Embryonic facial prominence (tissue), 1 donor: ENCODE measurements at regions not wholly inside any gene's neighbourhood (a gene's known extent, or its start where the extent isn't known, plus 50 kb on each side); places are given as distances from the start of the nearest gene placed in this dataset.
A peak's percentile ranks its signal among the peaks of the same experiment; 100 is the strongest.

Experiments used
- DNase-seq: peaks from one replicate; pipeline ENCODE4 v3.0.0-alpha.2; 2016; ENCODE audit errors: extremely low spot score

DNA sequence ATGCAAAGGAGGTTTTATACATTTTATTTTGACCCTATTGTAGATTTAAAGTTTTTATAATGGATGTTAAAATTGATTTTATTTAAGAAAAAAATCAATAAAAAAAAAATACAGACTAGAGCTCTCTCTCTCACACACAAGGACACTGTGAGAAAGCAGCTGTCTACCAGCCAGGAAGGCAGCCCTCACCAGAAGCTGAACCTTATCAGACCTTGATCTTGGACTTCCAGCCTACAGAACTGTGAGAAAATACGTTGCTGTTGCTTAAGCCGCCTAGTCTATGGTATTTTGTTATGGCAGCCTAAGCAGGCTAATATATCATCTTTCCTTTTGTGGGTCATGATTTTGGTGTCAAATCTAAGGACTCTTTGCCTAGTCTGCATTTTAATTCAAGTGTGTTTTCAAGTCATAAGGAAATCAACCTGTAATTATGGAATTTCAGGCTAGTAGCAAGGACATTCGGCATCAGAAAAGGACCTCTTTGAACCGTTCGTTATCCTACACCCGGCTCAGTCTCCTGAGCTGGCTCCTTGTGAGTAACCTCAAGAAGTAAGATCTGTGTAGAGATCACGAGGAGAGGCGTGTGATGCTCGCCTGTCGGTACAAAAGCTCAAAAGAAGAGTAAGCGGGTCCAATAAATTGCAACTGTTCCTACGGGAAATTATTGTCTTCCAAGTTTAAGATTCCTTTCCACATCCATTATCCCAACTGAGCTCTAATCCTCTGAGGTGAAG lies 98.2 kb downstream of the PDCL3 start:
- no peak for DNase-seq

GRCh38 chr2:100662866-100663265 lies 100.1 kb downstream of the PDCL3 start:
- DNase-seq = no peak

DNA sequence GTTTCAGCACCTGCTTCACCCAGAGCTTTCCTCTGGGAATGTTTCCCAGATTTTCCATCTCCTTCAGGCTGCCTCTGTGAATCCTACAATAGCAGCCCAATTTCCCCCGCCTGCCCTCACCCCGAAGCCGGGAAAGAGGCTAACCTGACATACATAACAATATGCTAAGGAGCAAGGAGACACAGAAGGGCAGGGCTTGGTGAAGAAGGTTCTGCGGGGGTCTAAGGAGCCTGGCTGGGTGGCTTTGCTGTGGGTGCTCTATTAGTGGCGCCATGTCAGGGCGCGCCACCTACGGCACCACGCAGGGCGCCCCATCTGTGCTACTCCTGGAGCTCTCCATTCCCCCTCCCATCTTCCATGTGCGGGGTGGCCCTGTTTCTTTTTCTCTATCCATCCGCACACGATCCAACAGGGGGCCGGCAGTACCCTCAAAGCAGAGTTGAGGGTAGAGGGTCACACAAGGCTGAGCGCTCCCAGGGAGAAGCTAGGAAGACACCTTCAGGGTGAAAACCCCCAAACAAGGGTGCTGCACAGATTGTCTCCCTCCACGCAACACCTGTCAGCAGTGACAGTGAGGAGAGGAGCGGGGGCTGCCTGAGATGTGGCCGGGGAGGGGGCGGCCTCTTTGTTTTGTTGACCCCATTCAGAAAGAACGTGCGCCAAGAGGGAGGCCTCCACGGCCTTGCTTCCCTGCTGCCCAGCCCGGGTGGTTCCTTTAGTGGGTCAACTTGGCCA lies 101.4 kb downstream of the PDCL3 start:
- no peak for DNase-seq

DNA sequence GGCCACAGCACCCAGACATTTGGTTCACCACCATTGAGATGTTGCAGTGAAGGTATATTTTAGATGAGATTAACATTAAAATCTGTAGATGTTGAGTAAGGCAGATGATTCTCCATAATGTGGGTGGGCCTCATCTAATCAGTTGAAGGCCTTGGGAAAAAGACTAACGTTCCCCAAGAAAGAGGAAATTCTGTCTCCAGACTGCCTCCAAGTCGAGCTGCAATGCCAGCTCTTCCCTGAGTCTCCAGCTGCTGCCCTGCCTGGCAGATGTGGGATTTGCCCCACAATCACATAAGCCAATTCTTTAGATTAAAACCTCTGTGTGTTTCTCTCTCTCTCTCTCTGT lies 101.9 kb downstream of the PDCL3 start:
- DNase-seq = no peak

- DNase-seq = no peak
These were observed 104.2 kb downstream of the PDCL3 start for GRCh38 chr2:100666996-100667395.

- no peak for DNase-seq
These were observed 105.0 kb downstream of the PDCL3 start for GRCh38 chr2:100667801-100668200.

GRCh38 chr2:100670232-100670631 lies 107.4 kb downstream of the PDCL3 start:
- DNase-seq = no peak

- DNase-seq = no peak
These were observed 110.3 kb downstream of the PDCL3 start for GRCh38 chr2:100673115-100673514.

- peak; percentile 8 for DNase-seq
These were observed 111.1 kb downstream of the PDCL3 start for GRCh38 chr2:100673691-100674485.

GRCh38 chr2:100674666-100675065 lies 111.9 kb downstream of the PDCL3 start:
- DNase-seq = no peak

- no peak for DNase-seq
These were observed 112.6 kb downstream of the PDCL3 start for GRCh38 chr2:100675373-100675772.

DNA sequence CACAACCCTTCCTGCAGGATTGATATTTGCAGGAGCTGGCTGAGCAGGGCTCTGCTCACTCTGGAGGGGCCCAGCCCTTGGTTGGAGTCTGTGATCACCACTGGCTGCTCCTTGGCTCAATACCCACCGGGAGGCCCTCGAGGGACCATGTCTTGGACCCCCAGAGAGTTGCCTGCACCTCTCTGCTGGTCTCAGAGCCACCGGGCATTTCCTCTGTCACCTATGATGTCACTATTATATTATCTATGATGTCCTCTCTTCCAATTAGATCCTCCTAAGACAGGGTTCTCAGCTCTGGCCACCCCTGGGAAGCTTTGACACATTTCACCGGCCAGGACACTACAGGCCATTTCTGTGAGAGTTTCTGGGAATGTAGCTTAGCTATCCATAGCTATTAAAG lies 113.1 kb downstream of the PDCL3 start:
- DNase-seq = no peak

DNA sequence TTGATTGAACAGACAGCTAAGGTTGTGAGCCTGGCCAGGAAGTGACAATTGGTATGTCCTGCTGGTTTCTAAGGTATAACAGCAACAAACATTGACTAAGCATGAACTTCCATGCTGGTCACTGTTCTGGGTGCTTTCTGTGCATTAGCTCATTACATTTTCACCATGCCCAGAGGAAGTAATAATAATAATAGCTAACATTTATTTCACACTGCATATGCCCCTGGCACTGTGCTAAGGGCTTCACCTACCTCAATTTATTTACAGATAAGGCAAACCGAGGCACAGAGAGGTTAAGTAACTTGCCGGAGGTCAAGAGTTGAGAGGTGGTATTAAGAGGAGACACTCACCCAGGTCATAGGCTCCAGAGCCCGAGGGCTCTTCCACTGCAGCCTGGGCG lies 113.6 kb downstream of the PDCL3 start:
- no peak for DNase-seq

- no peak for DNase-seq
These were observed 114.9 kb downstream of the PDCL3 start for GRCh38 chr2:100677611-100678185.

GRCh38 chr2:100679211-100679610 lies 116.4 kb downstream of the PDCL3 start:
- DNase-seq = no peak

GRCh38 chr2:100682536-100682935 lies 119.7 kb downstream of the PDCL3 start:
- DNase-seq = no peak

DNA sequence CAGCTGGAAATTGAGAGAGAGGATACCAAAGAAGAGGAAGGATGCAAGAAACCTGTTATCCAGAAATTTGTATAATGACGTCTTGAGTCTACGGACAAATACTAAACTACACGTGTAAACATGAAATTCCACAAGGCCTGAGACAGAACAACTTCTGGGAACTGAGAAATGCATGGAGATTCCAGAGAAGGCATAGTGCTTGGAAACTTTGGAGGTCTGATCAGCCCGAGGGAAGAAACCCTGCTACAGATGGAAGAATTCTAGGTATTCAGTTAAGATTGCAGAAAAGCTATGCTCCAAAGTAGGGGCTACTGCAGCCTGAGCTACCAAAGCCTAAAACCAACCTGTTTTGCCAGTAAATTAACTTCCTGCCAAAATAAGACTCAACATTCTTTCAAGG lies 120.4 kb downstream of the PDCL3 start:
- DNase-seq = no peak

GRCh38 chr2:100691846-100692245 lies 128.1 kb upstream of the NPAS2 start:
- DNase-seq = no peak

- no peak for DNase-seq
These were observed 127.6 kb upstream of the NPAS2 start for GRCh38 chr2:100692381-100692780.

DNA sequence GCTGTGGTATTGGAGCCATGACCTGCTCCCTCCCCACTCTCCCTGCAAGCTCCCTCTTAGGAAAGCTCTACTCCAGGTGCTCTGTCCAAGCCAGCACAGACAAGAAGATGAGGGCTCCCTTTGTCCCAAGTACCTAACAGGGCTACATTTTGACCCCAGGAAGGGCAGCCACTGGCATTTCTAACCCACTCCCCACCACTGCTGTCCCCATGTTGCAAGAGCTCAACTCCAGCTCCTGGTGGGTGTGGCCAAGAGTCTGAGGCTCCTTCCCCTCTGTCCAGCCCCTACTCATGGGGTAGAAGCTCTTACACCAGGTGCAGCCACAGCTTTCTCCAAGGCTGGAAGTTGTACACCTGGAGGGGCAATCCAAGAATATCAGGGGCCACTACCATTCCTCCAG lies 127.0 kb upstream of the NPAS2 start:
- DNase-seq = no peak

DNA sequence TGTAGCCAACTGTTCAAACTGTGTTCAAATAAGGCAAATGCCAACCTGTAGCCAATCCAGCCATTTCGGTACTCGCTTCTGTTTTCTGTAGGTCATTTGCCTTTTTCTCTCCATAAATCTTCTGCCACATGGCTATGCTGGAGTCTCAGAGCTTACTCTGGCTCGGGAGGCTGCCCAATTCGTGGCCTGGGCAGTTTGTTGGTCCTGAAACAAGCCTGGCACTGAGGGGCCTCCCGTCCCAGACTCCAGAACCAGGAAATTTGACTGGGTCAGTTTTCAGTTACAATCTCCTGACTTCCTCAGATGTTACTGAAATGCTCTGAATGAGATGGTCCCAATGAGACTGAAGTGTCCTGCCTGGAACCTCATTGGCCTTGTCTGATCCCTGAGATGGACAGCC lies 120.8 kb upstream of the NPAS2 start:
- no peak for DNase-seq

DNA sequence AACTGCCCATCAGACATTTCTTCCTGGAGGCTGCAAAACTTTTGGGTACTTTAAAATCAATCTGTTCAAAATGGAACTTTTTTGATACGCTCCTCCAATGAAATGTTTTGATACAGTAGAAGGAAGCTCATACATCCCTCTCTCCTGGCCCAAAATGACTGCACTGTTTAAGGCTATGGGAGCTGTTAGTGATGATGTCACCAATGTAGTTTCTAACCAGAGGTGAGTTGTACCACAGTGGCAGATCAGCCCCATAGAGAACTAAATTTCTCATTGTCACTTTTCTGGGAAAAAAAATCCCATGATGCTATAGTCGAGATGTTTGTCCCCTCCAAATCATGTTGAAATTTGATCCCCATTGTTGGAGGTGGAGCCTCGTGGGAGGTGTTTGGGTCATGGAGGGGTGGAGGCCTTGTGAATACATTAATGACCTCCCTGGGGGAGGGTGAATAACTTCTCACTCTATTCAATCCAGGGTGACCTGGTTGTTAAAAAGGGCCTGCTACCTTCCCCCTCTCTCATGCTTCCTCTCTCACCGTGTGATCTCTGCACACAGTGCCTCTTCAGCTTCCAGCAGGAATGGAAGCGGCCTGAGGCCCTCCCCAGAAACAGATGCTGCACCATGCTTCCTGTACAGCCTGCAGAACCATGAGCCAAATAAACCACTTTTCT lies 117.4 kb upstream of the NPAS2 start:
- no peak for DNase-seq
